ENCODE measurements at regions not wholly inside any gene's neighbourhood (a gene's known extent, or its start where the extent isn't known, plus 50 kb on each side); places are given as distances from the start of the nearest gene placed in this dataset.

DNA sequence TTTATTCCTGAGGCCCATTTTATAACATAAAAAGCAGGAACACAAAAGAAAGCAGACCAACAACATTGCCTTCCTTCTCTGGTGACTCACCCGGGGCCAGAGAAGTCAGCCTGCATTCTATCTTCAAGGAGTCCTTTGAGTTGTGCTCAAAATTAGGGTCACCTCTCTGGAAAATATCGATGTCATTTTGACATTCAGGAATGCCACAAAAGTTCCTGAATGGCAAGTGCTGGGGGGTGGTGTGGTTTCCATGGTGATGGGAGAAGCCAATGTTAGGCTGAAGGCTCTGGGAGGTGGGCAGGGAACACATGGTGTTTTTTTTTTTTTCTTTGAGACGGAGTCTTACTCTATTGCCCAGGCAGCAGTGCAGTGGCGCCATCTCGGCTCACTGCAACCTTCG, 159.6 kb downstream of the HAPSTR1 start:
- no peaks in the 10 kb centered on the region for H3K36me3 ChIP-seq (ENCODE audit: control insufficient read depth, insufficient read depth, low read length)
- no peaks in the 10 kb centered on the region for H3K9me3 ChIP-seq (ENCODE audit: control insufficient read depth, low read length)
- WGBS, 2 experiments (ENCODE audit: insufficient coverage in 1 of 2, insufficient read length in 1 of 2), result 46 to 92% methylated on average over 2 to 6 of the region's 6 CpGs
- H3K9me3 Mint-ChIP-seq, result no peaks in the 10 kb centered on the region
- H3K9ac ChIP-seq (ENCODE audit: extremely low read depth, low read length, poor library complexity, severe bottlenecking), result no peak overlapping the region
- no peak for DNase-seq
- H3K27me3 Mint-ChIP-seq (ENCODE audit: insufficient read depth), result peaks cover 11% of the 10 kb centered on the region
- no peak overlapping the region for H3K27ac Mint-ChIP-seq
- no peak overlapping the region for H3K4me3 Mint-ChIP-seq
- peaks cover 1% of the 10 kb centered on the region for H3K4me1 Mint-ChIP-seq
- H3K4me3 ChIP-seq (ENCODE audit: low read length), result no peak overlapping the region
- TF ChIP-seq, protein P1, sequence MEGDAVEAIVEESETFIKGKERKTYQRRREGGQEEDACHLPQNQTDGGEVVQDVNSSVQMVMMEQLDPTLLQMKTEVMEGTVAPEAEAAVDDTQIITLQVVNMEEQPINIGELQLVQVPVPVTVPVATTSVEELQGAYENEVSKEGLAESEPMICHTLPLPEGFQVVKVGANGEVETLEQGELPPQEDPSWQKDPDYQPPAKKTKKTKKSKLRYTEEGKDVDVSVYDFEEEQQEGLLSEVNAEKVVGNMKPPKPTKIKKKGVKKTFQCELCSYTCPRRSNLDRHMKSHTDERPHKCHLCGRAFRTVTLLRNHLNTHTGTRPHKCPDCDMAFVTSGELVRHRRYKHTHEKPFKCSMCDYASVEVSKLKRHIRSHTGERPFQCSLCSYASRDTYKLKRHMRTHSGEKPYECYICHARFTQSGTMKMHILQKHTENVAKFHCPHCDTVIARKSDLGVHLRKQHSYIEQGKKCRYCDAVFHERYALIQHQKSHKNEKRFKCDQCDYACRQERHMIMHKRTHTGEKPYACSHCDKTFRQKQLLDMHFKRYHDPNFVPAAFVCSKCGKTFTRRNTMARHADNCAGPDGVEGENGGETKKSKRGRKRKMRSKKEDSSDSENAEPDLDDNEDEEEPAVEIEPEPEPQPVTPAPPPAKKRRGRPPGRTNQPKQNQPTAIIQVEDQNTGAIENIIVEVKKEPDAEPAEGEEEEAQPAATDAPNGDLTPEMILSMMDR (conservative IDR thresholded peaks at IDR 0.05), result no peak
- no peaks in the 10 kb centered on the region for H3K4me1 ChIP-seq (ENCODE audit: control insufficient read depth, insufficient read depth, low read length)
- H3K36me3 Mint-ChIP-seq (ENCODE audit: low read depth), result no peaks in the 10 kb centered on the region
- H3K27me3 ChIP-seq (ENCODE audit: control insufficient read depth, insufficient read depth, low read length, poor library complexity, severe bottlenecking), result no peaks in the 10 kb centered on the region
- H3K27ac ChIP-seq (ENCODE audit: low read depth, low read length), result no peak overlapping the region

DNA sequence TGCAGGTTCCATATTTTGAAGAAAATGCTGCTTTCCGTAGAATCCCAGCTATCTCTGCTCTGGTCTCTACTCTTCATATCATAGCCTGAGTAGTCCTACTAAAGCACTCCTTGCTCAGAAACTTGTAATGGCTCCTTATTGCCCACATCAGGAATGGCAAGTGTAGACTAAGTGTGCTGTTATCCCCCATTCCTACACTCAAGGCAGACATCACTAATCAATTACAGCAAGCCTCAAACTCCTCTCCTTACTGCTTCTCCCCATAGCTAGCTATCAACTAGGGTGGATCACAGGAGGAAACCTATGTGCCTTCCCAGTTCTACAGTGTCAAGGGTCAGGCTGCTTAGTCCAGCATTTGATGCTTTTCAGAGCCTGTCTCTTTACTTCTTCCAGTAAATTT, 163.4 kb downstream of the HAPSTR1 start:
- Histone ChIP-seq H3K9ac (ENCODE audit: extremely low read depth, low read length, poor library complexity, severe bottlenecking) (no peak overlapping the region), H3K4me3 (ENCODE audit: low read length) (no peak overlapping the region), H3K27ac (ENCODE audit: low read depth, low read length) (no peak overlapping the region), H3K36me3 (ENCODE audit: control insufficient read depth, insufficient read depth, low read length) (no peaks in the 10 kb centered on the region), H3K4me1 (ENCODE audit: control insufficient read depth, insufficient read depth, low read length) (no peaks in the 10 kb centered on the region), H3K27me3 (ENCODE audit: control insufficient read depth, insufficient read depth, low read length, poor library complexity, severe bottlenecking) (no peaks in the 10 kb centered on the region), H3K9me3 (ENCODE audit: control insufficient read depth, low read length) (no peaks in the 10 kb centered on the region)
- no peak for DNase-seq
- 31 to 38% methylated on average over 1 of the region's 1 CpG for WGBS, 2 experiments (ENCODE audit: insufficient coverage in 1 of 2, insufficient read length in 1 of 2)
- Mint-ChIP-seq H3K36me3 (ENCODE audit: low read depth) (no peaks in the 10 kb centered on the region), H3K27me3 (ENCODE audit: insufficient read depth) (peaks cover 15% of the 10 kb centered on the region), H3K4me3 (no peak overlapping the region), H3K9me3 (no peaks in the 10 kb centered on the region), H3K27ac (no peak overlapping the region), H3K4me1 (peaks cover 2% of the 10 kb centered on the region)
- TF ChIP-seq, protein P1 (conservative IDR thresholded peaks at IDR 0.05), result no peak

DNA sequence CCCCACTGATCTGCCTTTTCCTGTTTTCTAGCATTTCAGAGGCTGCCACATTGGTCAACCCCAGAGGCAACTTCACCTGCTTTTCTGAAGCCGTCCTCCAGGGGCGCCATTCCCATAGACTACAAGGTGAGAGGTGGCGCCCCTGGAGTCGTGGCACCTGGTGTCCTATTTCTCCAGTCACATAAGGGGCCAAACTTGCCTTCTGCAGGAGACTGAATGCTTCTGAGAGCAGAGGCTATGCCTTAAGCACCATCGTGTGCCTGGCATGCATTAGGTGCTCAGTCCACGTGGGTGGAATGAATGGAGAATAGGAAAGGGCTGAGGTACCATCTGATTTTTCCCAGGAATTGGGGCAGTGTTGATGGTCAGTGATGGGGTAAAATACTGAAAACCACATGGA, 164.8 kb downstream of the HAPSTR1 start:
- no peaks in the 10 kb centered on the region for H3K36me3 Mint-ChIP-seq (ENCODE audit: low read depth)
- no peak overlapping the region for H3K4me3 Mint-ChIP-seq
- H3K36me3 ChIP-seq (ENCODE audit: control insufficient read depth, insufficient read depth, low read length), result no peaks in the 10 kb centered on the region
- H3K9me3 ChIP-seq (ENCODE audit: control insufficient read depth, low read length), result no peaks in the 10 kb centered on the region
- no peaks in the 10 kb centered on the region for H3K4me1 ChIP-seq (ENCODE audit: control insufficient read depth, insufficient read depth, low read length)
- no peak overlapping the region for H3K27ac Mint-ChIP-seq
- TF ChIP-seq, protein P1 (conservative IDR thresholded peaks at IDR 0.05), result peak; percentile 91
- peaks cover 2% of the 10 kb centered on the region for H3K4me1 Mint-ChIP-seq
- no peaks in the 10 kb centered on the region for H3K9me3 Mint-ChIP-seq
- no peak overlapping the region for H3K4me3 ChIP-seq (ENCODE audit: low read length)
- DNase-seq, result peak; percentile 95
- no peak overlapping the region for H3K27ac ChIP-seq (ENCODE audit: low read depth, low read length)
- H3K27me3 ChIP-seq (ENCODE audit: control insufficient read depth, insufficient read depth, low read length, poor library complexity, severe bottlenecking), result no peaks in the 10 kb centered on the region
- H3K9ac ChIP-seq (ENCODE audit: extremely low read depth, low read length, poor library complexity, severe bottlenecking), result no peak overlapping the region
- WGBS, 2 experiments (ENCODE audit: insufficient coverage in 1 of 2, insufficient read length in 1 of 2), result 44 to 45% methylated on average over 6 of the region's 6 CpGs
- peaks cover 15% of the 10 kb centered on the region for H3K27me3 Mint-ChIP-seq (ENCODE audit: insufficient read depth)
